ENCODE measurements at regions not wholly inside any gene's neighbourhood (a gene's known extent, or its start where the extent isn't known, plus 50 kb on each side); places are given as distances from the start of the nearest gene placed in this dataset.
"Not testable (repeated sequence)": the region's sequence is repeated elsewhere in the genome, so short reads cannot be mapped to it uniquely, and the experiment has no call there.

DNA sequence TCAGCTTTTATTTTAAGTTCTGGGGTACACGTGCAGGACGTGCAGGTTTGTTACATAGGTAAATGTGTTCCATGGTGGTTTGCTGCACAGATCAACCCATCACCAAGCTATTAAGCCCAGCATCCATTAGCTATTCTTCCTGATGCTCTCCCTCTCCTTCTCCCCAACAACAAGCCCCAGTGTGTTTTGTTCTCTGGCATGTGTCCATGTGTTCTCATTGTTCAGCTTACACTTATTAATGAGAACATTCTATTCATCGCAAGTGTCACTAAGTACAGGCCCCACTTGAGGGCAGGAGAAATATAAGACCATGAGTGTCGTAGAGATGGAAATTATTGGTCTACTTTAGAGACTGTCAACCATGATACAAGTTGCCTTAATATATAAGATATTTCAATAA is 615.1 kb downstream of the CDH8 start:
- no peak for DNase-seq

DNA sequence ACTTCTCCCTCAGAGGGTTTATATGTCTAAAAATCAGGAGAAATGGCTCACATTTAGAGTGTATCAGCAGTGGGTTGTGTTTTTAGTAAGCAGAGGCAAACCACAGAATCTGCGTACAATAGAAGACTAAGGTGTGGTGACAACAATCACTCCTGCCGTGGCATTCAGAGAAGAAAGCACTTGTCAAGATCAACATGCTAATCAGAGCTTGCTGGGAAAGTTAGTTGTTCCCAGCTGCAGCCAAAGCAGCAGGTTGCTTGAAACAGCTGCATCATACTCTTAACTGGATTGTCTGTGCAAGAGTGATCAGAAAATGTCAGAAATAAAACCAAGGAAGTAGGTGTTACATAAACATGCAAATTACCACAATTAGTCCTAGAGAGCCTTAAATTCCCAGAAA is 616.4 kb downstream of the CDH8 start:
- no peak for DNase-seq

DNA sequence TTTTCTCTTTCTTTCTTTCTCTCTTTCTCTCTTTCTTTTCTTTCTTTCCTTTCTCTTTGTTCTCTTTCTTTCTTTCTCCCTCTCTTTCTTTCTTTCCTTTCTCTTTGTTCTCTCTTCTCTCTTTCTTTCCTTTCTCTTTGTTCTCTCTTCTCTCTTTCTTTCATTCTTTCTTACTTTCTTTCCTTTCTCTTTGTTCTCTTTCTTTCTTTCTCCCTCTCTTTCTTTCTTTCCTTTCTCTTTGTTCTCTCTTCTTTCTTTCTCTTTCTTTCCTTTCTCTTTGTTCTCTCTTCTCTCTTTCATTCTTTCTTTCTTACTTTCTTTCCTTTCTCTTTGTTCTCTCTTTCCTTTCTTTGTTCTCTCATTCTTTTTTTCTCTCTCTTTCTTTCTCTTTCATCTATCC is 617.4 kb downstream of the CDH8 start:
- DNase-seq: not testable (repeated sequence)

DNA sequence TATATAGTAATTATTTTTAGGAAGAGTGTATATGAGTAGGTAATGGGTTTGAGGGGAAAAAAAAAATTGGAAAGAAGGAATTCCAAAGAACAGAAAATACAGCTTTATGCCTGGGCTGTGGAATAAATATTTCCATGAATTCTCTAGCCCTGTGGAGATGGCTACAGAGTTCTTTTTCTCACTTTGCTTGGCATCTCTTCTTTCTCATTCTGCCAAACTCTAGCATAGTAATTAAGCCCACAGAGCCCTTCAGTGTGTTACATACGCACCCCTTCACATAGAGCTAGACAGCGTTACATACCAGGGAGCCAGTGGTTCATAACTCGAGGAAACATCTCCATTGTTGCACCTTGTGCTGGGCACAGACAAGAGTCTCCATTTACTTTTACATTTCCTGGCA is 621.1 kb downstream of the CDH8 start:
- DNase-seq: no peak

DNA sequence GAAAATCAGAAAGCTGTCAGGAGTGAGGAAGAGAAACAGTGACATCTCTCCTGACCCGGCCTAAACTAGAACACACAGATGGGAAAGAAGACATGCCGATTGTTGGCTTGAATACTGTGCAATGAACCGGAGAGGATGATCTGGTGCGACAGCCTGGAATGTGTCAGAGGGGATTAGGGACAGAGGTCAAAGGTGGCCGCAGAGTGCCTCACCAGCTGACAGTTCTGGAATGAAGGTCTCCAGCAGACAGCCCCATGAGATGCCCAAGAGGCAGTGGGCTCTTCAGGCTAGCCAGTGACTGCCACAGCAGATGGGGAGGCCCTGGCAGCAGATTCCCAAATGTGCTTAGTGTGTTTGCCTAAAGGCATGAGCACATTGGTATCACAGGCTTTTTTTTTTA is 623.2 kb downstream of the CDH8 start:
- no peak for DNase-seq

DNA sequence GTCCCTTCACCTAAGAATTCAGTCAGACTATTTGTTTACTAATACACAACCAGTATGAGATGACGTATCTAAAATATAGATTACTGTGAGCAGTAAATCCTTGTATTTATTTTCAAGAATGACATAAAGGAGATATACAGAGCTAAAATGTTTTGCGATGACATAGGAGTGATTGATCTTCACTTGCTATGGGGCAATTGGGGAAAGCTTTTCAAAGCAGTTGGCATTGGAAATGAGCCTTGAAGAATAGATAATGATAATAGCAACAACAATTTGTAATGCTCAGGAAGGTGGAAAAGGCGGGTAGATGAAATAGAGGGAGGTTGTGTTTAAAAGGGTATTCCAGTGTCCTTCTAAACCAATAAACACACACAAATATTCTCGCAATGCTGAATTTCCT is 623.7 kb downstream of the CDH8 start:
- DNase-seq: no peak

DNA sequence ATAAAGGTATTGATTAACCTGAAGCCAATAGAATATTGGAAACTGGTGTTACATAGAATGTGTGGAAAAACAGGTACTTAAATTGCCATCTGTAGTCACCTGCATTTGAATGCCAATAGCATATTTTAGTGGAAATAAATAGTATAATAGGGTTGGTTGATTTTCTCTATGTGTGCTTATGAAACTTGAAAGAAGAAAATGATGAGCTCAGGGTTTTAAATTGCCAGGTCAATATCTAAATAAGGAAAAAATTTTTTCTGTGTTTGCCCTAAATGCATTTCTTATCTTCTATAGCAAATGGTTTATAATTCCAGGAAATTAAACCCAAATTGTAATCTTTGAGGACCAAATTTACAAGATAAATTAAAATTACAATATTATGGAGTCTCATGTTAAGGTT is 626.6 kb downstream of the CDH8 start:
- DNase-seq: no peak

DNA sequence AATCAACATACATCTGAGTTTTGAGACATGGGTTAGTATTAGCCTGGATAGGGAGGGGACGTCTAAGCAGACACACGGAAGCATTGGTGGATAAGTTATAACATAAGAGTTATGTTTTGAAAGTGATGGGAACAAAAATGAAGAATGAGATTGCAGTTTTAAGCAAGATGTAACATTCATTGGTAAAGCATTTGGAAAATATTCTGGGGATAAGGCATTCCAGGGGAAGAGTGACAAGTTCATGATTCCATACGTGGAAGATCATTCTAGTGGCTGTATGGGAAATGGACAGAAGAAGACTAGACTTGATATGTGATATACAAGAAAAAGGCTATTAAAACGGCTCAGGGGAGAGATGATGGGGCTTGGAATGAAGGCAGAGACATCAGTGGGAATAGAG is 632.9 kb downstream of the CDH8 start:
- DNase-seq: no peak

DNA sequence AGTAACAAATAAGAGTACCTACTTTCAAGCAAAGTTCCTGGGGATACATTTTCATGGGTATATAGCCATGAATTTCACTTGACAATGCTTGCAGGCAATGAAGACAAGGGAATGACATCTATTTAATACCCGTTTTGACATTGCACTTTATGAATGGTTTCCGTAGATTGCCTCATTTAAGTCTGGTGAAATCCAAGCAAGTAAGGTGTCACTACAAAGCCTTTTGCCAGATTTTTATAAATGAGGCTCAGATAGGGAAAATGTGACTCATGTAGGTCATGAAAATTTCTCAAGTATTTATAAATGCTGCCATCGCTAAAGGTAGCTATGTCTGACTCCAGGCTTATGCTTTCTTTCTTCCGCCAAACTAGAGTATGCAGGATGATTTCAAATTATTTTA is 644.3 kb downstream of the CDH8 start:
- no peak for DNase-seq

DNA sequence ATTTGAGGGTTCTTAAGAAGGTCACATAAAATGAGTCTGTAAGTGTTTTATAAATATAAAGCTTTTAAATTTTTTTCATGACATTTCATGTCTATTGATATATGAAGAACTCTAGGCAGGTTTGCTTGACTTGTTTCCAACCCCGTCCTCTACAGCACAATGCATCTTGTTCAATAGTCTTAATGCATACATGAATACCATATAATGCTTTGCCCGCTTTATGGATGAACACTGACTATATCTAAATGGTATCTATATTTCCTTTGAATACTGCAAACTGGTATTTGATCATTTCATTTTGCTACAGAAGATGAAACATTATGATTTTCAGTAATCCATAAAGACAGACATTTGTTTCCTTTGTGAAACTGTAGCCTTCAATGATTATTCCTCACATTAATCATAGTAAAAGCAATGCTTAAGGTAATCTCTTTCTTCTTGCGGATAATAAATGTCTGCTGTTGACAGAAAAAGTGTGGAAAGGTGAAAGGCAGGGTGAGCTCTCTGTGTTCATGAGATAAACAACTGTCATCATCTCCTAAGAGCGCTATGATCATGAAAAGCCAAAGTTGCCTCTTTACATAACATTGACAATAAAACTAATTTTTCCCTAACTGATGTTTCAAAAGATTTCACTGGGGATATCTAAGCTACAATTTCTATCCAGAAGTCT is 645.1 kb downstream of the CDH8 start:
- DNase-seq: no peak

DNA sequence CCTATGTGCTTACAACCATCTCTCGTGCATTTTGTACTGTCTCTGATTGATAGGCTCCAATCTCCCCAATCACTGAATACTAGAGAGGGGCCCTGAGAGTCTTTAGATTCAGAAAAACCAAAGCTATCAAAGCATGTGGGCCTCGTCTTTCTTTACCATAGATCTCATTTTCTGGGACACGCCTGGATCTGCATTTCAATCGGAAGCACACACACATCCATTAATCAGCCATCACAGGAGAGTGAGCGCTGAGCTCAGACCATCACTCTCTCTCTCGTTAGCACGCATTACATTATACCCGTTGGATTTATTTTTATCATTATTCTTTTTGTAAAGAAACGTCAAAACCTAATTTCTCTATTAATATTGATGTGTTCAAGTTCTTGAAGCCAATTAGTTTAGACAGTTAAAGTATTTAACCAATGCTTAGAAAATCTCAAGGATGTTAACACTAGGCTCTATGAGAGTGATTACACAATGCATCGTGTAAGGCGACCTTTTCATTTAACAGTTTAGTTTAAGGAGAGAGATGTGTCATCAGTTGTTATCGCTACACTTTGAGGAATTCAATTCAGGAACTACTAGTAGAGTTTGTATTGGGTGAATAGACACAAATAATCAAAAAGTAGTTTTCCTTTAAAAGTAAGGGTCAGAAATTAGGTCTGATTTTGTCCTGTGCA is 650.7 kb downstream of the CDH8 start:
- DNase-seq: no peak

DNA sequence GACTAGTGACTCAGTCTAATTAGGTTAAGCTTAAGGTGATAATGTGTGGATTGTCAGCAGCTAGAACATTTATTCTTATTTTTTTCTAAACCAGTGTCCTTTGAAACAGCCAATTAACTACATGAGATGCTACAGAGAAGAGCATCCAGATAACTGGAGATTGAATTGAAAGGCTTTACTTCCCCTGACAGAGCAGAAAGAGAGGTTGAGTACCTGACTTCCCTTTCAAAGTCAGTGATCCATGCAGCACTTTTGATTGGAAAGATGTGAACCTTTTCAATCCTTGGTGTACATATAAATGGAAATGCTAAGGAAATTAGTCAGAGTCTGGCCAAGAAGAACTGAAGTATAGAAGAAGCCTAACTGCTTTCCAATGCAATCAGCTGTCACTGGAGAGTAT is 653.8 kb downstream of the CDH8 start:
- no peak for DNase-seq

DNA sequence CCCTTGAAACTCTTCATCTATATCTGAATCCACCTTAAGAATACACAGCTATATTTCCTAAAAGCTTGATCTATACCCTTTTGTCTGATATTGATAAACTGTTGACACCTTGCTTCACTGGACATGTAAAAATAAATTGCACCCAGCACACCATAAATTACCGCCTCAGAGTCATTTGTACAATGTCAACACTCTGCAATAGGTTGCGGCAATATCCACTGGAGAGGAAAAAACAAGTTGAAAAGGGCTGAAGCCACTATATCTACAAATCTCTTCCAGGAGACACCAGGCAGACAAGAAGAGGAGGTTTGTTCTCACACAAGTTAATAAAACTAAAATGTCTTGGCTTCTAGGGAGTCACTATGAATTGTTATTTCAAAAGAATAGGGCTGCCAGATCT is 656.9 kb downstream of the CDH8 start:
- DNase-seq: no peak

DNA sequence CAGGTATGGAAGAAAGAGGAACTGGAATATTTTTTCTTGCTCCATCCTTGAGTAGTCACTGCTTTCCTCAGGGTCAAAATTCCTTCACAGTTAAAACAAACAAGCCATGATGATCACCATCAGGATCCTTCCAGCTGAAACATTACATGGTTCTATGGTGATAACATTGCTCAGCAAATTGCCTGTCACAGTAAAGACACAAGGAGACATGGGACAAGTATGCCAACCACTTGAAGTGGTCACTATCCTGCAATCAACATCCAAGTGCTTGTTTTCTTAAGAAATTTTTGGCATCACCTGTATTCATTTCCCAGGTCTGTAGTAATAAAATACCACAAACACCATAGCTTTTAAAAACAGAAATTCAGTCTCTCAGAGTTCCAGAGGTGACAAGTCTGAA is 662.2 kb downstream of the CDH8 start:
- DNase-seq: no peak

DNA sequence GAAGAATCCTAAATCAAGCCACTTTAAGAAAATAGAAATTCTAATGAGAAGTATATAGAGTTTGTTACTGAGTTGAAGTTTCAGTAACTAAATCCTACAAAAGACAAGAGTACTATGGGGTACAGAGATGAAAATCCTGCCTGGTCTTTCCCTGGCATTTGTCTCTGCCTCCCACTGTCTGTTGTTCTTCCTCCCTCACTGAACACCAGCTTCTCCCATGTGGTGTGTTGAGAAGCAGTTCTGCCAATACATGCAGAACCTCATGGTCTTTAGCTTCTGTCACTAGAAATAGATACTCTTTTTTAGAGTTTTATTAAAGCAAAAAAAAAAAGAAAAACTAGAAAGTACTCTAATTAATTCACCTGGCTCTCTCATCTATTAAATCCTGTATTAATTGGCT is 664.4 kb downstream of the CDH8 start:
- no peak for DNase-seq

DNA sequence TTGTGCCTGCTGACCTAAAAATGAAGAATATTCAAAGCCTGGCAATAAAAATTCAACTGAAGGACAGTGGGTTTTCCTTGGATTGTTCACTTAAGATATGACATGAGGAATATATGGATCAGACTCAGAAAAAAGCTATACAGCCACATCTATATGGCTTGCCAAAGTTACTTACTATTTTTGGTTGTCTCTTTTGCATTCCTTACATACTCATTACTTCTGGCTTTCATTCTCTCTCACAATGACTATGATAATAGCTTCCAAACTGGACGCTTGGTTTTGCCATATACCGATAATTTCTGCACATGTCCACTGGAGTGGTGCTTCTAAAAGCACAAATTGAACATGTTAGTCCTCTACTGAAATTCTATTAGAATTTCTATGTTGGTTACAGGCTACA is 664.9 kb downstream of the CDH8 start:
- DNase-seq: no peak

DNA sequence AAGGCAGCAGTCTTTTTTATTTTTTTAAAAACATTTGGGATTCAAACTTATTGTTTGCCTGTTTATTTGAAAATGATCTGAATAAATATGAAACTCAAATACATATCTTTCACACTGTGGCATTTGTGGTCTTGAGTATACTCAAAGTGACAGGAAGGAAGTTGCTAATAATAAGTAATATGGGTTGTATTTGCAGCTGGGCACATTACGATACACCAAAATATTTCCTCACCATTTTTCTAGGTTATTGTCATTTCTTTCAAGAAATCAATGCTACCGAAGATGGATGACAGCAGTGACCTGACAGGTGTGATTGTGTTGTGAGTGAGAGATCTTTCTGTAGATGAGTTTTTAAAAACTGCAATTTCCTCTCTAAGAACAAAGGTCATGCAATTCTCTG is 665.7 kb downstream of the CDH8 start:
- no peak for DNase-seq

DNA sequence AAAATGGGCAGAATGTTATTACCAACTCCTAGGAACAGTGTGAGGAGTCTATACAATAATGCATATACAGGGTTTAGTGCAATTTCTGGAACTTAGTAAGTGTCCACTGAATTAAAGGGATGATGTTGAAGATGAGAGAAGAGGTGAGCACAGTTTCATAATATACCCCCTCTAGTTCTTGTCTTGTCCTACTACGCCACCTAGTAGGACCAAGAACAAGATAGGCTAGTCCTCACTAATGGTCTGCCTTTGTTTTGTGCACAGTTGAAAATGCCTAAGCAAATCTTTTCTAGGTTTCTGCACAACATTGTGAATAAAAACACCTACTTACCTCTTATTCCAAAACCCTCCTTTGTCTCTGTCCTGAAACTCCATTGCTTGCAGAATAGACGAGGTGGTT is 670.2 kb downstream of the CDH8 start:
- DNase-seq: peak; percentile 8

DNA sequence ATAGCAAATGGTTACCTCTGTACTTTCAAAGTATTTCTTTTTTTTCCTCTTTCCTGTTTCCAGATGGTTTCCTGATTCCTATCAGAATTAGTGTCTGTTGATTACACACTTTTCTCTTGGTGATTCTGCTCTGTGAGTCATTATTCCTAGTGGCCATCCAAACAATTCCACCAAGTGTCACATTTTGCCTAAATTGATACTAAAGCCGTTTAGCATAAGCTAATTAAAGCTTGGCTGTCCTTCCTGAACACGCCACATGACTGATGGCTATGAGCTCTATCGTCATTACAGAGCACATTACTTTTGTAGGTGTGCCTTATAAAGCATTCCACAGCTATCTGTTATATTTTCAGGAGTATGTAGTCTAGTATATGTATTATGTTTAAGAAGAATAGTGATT is 671.2 kb downstream of the CDH8 start:
- DNase-seq: peak; percentile 5

DNA sequence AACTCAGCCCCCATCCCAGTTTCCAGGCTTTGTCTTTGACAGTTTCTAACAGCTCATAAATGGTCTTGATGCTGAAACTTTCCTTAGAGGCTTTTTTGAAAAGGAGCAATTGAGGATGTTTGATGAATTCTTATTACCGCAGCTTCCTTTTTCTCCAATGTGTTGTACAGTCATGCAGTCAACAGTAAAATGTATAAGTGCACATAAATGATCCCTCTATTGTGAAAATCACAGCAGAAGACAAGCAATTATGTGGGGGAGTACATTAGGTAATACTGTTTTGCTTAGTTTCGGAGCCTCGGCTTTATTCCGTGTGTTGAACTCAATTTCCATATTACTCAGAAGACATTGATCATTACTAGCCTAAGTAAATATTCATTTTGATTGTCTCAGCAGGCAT is 673.7 kb downstream of the CDH8 start:
- no peak for DNase-seq

DNA sequence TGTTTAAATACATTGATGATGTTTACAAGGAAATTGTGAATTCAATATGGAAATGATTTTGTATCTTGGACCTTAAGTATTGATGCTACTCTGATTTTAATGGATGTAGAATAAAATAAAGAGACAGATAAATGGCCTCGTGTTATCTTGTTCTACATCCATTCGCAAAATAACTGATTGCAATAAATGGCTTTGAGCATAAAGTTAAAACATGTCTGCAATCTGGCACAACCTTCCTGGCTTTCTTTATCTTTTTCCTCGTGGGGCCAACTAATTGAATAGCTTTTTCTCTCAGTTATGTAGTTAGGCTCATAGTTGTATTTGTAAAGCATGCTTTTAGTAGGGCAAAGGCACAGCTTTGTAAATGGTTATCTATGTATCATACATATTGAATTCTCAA is 691.4 kb downstream of the CDH8 start:
- no peak for DNase-seq

DNA sequence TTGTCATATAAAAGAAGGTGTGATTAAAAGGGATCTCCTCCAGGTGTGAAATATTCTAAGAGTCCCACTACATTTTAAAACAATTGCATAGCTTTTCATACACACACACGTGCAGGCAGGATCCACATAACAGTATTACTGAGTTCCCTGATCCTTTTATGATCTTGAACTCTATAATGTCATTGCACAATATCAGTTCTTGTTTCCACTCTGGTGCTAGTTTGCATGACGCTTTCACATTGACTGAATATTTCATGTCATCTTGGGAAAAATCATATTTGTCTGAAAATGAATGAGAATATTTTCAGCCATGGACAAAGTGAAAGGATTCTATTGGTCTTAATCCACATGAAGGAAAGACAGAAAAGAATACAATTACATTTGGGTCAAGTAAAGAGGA is 703.8 kb downstream of the CDH8 start:
- DNase-seq: no peak

DNA sequence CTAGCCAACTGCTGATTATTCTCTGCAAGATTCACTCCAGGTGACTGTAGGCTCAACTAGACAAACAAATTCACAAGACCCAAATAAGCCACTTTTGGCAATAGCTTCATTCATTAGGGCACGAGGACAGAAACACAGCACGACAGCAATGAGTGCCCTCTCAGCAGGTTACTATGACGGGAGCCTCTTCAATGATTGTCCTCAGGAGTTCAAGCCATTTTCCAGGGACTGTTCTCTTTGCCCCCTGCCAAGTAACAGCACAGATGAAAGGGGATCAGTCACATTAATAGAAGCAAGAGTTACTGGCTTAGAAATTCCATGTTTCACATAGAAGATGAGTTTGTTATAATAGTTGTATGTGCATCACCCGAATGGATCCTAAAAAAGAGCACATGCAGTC is 712.2 kb downstream of the CDH8 start:
- DNase-seq: no peak

DNA sequence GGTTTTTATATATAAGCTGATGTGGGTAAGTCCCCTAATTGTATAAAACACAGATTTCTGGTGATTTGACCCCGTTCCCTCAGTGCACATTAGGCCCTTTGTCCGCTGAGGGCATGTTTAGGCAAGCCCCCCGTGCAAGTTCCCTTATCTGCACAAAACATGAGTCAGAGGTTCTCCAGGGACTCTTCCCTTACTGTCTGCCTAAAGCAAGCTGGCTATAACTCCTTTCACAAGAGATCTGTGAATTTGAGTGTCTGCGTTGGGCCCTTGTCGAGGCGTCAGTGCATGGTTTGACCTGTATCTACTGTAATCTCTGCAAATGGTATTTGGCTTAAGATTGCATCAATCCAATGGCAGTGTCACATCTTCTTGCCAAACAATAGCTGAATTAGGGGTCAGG is 712.8 kb downstream of the CDH8 start:
- no peak for DNase-seq

DNA sequence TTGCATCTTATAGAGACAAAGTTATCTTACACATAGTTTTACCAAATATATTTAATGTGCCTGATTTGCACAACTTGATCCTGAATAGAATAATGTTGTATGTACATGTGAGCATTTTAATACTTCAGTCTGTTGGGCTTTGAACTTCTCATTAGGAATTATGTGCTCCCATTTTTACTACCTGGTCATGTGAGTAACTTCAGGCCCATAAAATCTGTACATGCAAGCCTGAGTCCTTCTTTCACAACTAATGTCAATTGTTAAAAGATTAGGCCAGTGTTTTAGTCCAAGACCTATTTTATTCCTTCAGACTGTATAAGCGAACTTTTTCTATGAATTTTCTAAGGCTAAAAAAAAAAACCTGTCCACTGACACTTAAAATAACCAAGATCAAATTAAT is 715.4 kb downstream of the CDH8 start:
- DNase-seq: no peak

Measured in NCI-H524 treated with DMSO at 0.1 percent for 48 hours (cell line).